HUES6 (cell line): ENCODE measurements at regions not wholly inside any gene's neighbourhood (a gene's known extent, or its start where the extent isn't known, plus 50 kb on each side); places are given as distances from the start of the nearest gene placed in this dataset.
"Not testable (repeated sequence)": the region's sequence is repeated elsewhere in the genome, so short reads cannot be mapped to it uniquely, and the experiment has no call there.

ENCODE experiments used
- H3K27ac ChIP-seq: 2 replicates; pipeline ENCODE4 v1.7.0; 2013; ENCODE audit warnings: low read depth, mild to moderate bottlenecking, low read length, inconsistent platforms
- H3K27me3 ChIP-seq: 2 replicates; pipeline ENCODE4 v1.6.1; 2013; ENCODE audit warnings: low read length; ENCODE audit not compliant: control insufficient read depth, insufficient read depth
- H3K36me3 ChIP-seq: 2 replicates; pipeline ENCODE4 v1.6.1; 2013; ENCODE audit warnings: low read length; ENCODE audit not compliant: control insufficient read depth, insufficient read depth
- H3K4me1 ChIP-seq: 2 replicates; pipeline ENCODE4 v1.6.1; 2013; ENCODE audit warnings: low read length; ENCODE audit not compliant: control insufficient read depth, insufficient read depth
- H3K4me3 ChIP-seq: 2 replicates; pipeline ENCODE4 v1.5.1; 2013; ENCODE audit warnings: low read depth, low read length
- H3K9ac ChIP-seq: one replicate; pipeline ENCODE4 v1.6.1; 2013; ENCODE audit warnings: mild to moderate bottlenecking, low read length
- H3K9me3 ChIP-seq: 2 replicates; pipeline ENCODE4 v1.6.1; 2013; ENCODE audit warnings: low read depth, low read length; ENCODE audit not compliant: control insufficient read depth, insufficient read depth

DNA sequence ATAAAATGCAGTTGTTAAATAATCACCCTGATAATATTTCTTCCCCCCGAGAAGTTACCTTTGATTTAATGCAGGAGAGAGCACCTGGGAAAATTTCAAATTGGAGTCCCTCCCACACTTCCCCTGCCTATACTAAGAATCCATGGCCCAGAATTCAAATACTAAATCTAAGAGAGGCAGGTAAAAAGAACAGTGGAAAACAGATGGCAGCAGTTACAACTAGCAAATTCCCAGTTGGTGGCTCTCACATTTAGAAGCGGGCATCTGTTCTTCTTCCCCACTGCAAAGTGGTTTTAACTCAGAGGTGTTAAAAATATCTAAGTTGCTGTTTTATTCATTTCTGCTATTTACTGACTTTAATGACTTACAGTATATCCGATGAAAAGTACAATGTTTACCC is 210.4 kb upstream of the ELAVL2 start:
- Histone ChIP-seq H3K4me3 (no peak overlapping the region), H3K36me3 (no peaks in the 10 kb centered on the region), H3K27me3 (no peaks in the 10 kb centered on the region), H3K4me1 (peaks cover 14% of the 10 kb centered on the region; the same call in 1 of the 2 replicates), H3K9ac (no peak overlapping the region), H3K9me3 (no peaks in the 10 kb centered on the region), H3K27ac (no peak overlapping the region)

GRCh38 chr9:24035816-24036215 is 209.8 kb upstream of the ELAVL2 start:
- no peak overlapping the region for H3K9ac ChIP-seq
- H3K4me3 ChIP-seq = peak overlapping the region; percentile 22; the same call in 1 of the 2 replicates
- H3K27me3 ChIP-seq = no peaks in the 10 kb centered on the region
- H3K4me1 ChIP-seq = peaks cover 14% of the 10 kb centered on the region; the same call in 1 of the 2 replicates
- no peaks in the 10 kb centered on the region for H3K9me3 ChIP-seq
- no peaks in the 10 kb centered on the region for H3K36me3 ChIP-seq
- peak overlapping the region; percentile 40; the same call in 1 of the 2 replicates for H3K27ac ChIP-seq

GRCh38 chr9:24011881-24012280 is 185.8 kb upstream of the ELAVL2 start:
- no peak overlapping the region for H3K4me3 ChIP-seq
- no peaks in the 10 kb centered on the region for H3K27me3 ChIP-seq
- peaks cover 7% of the 10 kb centered on the region for H3K4me1 ChIP-seq
- H3K27ac ChIP-seq = no peak overlapping the region
- H3K9ac ChIP-seq = no peak overlapping the region
- no peaks in the 10 kb centered on the region for H3K9me3 ChIP-seq
- no peaks in the 10 kb centered on the region for H3K36me3 ChIP-seq

GRCh38 chr9:24011009-24011717 is 185.1 kb upstream of the ELAVL2 start:
- Histone ChIP-seq H3K27me3 (no peaks in the 10 kb centered on the region), H3K4me1 (peaks cover 7% of the 10 kb centered on the region), H3K9me3 (no peaks in the 10 kb centered on the region), H3K27ac (no peak overlapping the region), H3K9ac (no peak overlapping the region), H3K4me3 (no peak overlapping the region), H3K36me3 (no peaks in the 10 kb centered on the region)

- Histone ChIP-seq H3K9ac (no peak overlapping the region), H3K27me3 (no peaks in the 10 kb centered on the region), H3K9me3 (no peaks in the 10 kb centered on the region), H3K4me1 (peaks cover 7% of the 10 kb centered on the region), H3K27ac (no peak overlapping the region), H3K4me3 (no peak overlapping the region), H3K36me3 (no peaks in the 10 kb centered on the region)
These were observed 183.3 kb upstream of the ELAVL2 start for GRCh38 chr9:24009322-24009721.

- Histone ChIP-seq H3K27me3 (no peaks in the 10 kb centered on the region), H3K4me3 (no peak overlapping the region), H3K27ac (no peak overlapping the region), H3K4me1 (peaks cover 7% of the 10 kb centered on the region), H3K36me3 (no peaks in the 10 kb centered on the region), H3K9ac (no peak overlapping the region), H3K9me3 (no peaks in the 10 kb centered on the region)
These were observed 181.1 kb upstream of the ELAVL2 start for GRCh38 chr9:24007185-24007584.

DNA sequence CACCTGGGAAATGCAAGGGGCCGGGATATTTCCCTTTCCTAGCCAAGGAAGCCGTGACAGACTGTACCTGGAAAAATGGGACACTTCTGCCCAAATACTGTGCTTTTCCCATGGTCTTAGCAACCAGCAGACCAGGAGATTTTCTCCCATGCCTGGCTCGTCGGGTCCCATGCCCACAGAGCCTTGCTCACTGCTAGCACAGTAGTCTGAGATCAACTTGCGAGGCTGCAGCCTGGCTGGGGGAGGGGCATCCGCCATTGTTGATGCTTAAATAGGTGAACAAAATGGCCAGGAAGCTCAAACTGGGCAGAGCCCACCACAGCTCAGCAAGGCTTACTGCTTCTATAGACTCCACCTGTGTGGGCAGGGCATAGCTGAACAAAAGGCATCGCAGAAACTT is 165.8 kb upstream of the ELAVL2 start:
- H3K9me3 ChIP-seq, H3K27me3 ChIP-seq, H3K9ac ChIP-seq, H3K4me3 ChIP-seq, H3K27ac ChIP-seq, H3K4me1 ChIP-seq, H3K36me3 ChIP-seq: not testable (repeated sequence)

- Histone ChIP-seq H3K9me3 (no peaks in the 10 kb centered on the region), H3K4me3 (no peak overlapping the region), H3K4me1 (no peaks in the 10 kb centered on the region; the same call in 1 of the 2 replicates), H3K36me3 (no peaks in the 10 kb centered on the region), H3K27me3 (no peaks in the 10 kb centered on the region), H3K27ac (no peak overlapping the region), H3K9ac (no peak overlapping the region)
These were observed 153.5 kb upstream of the ELAVL2 start for GRCh38 chr9:23979491-23979890.

GRCh38 chr9:23962101-23962500 is 136.1 kb upstream of the ELAVL2 start:
- Histone ChIP-seq H3K36me3 (no peaks in the 10 kb centered on the region), H3K9me3 (peaks cover 27% of the 10 kb centered on the region), H3K27me3 (no peaks in the 10 kb centered on the region), H3K4me1 (no peaks in the 10 kb centered on the region), H3K9ac (no peak overlapping the region), H3K27ac (no peak overlapping the region), H3K4me3 (no peak overlapping the region)

DNA sequence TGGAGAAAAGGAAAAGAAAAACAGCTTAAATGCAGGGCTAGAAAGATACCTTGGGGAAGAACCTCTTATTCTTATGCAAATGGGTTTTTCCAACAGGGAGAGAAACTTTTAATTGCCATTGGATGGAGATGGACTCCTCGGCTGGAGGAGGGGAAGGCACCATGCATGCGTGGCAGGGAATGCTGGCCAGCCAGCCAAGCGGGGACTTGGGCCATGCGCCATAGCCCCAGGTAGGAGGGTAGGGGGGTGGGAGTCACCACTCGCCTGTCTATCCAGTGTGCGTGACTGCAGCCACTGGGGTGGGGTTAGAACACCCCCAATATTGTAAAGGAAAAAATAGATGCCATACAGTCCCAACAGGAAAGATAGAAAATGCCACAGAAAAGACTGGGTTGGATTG is 119.9 kb upstream of the ELAVL2 start:
- no peaks in the 10 kb centered on the region for H3K36me3 ChIP-seq
- H3K4me3 ChIP-seq = no peak overlapping the region
- H3K4me1 ChIP-seq = peaks cover 8% of the 10 kb centered on the region; the same call in 1 of the 2 replicates
- no peaks in the 10 kb centered on the region for H3K27me3 ChIP-seq
- peaks cover 19% of the 10 kb centered on the region; the same call in 1 of the 2 replicates for H3K9me3 ChIP-seq
- H3K27ac ChIP-seq = no peak overlapping the region
- H3K9ac ChIP-seq = no peak overlapping the region

DNA sequence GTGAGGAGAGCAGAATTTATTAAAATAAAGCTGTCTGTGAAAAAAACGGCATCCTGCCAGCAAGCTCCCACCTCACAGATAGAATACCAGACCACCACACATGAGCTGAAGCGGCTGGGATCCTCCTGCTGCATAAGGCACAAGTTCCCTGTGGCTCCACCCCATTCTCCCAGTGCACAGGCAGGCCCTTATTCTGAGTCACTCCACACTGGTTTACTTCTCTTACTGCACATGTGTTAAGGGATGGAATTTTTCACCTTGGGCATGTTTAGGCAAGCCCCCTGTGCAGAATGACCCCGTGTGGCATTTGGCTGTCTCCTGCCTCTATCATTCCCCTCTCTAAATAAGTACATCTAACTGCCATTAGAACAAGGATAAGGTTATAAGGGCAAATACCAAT is 115.0 kb upstream of the ELAVL2 start:
- Histone ChIP-seq H3K9me3 (peaks cover 19% of the 10 kb centered on the region; the same call in 1 of the 2 replicates), H3K36me3 (no peaks in the 10 kb centered on the region), H3K4me1 (peaks cover 6% of the 10 kb centered on the region; the same call in 1 of the 2 replicates)

More for the DNA sequence above, 115.0 kb upstream of the ELAVL2 start:
- Histone ChIP-seq H3K4me3 (no peak overlapping the region), H3K27ac (no peak overlapping the region), H3K27me3 (no peaks in the 10 kb centered on the region), H3K9ac (no peak overlapping the region)
